Skin of body (tissue), 1 donor: ENCODE measurements at regions not wholly inside any gene's neighbourhood (a gene's known extent, or its start where the extent isn't known, plus 50 kb on each side); places are given as distances from the start of the nearest gene placed in this dataset.

ENCODE experiments used
- DNase-seq: peaks from one replicate; lab custom pipeline; 2025; lab: John Stamatoyannopoulos, UW

GRCh38 chr6:98593676-98594075 lies 240.7 kb upstream of the POU3F2 start:
- DNase-seq: no peak

GRCh38 chr6:98601716-98602115 lies 232.7 kb upstream of the POU3F2 start:
- no peak for DNase-seq

DNA sequence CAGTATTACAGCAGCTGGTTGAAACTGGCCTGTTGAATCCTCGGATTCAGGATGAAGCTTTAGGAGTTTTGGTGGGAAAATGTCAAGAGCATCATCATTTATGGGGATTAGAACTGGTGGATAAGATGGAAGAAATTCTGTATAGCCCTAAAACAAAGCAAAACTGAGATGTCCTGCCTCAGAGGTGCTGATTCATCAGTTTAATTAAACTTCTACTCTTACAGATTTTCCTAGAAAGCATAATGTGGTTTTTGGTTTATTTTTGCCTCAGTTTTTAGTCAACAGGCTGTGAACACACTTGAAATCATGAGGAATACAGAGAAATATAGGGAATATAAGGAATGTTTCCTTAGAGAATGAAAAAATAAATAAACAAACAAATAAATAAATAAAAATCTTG lies 228.7 kb upstream of the POU3F2 start:
- DNase-seq: no peak

GRCh38 chr6:98627129-98627775 lies 207.1 kb upstream of the POU3F2 start:
- DNase-seq: no peak

DNA sequence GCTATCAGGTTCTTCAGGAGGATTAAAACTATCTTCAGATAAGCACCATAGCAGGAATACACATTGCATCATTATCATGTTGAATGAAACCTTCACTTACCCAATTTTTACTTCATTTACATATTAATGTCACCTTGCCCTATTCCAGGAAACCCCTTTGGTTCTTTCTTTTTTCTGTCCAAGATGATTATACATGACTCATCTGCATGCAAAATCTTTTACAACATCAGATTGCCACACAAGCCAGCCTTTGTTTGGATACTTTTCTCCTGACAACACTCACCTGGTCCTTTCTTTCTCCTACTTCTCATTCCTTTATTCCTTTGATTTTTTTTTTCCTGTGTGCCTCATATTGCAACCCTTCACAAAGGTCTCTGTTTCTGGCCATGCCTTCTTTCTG lies 200.5 kb upstream of the POU3F2 start:
- no peak for DNase-seq

DNA sequence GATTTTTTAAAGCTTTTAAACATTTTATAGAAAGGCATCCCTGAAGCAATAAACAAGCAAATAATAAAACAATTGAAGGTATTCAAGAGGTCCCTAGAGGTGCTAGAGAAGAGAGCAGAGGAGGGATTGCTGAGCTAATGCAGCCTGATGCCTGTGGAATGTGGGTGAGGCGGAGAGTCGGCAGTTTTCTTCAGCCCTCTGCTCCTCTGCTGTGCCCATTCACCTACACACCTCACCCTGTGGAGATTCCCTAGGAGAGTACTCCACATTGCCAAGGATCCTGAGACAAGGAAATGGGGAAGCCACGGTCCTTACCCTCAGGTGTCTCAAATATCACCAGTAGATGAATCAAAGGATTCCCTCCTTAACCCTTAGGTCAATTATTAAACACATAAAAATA lies 199.8 kb upstream of the POU3F2 start:
- DNase-seq: no peak

DNA sequence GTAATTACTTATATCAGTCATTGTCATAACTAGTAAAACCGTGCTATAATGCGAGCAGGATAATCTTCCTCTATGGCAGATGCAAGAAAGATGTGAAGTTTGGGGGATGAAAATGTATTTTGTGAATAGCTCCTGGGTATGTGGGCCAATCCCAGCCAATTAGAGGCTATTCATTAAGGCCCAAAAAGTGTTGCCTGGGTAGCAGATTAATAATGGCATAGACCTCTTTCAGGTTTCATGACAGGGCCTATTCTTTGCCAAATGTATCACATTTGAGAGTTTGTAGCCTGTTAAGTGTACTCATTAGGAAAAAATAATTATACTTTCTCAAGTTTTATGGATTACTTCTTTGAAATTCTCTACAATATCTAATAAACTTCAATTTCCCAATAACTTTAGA lies 199.2 kb upstream of the POU3F2 start:
- no peak for DNase-seq

DNA sequence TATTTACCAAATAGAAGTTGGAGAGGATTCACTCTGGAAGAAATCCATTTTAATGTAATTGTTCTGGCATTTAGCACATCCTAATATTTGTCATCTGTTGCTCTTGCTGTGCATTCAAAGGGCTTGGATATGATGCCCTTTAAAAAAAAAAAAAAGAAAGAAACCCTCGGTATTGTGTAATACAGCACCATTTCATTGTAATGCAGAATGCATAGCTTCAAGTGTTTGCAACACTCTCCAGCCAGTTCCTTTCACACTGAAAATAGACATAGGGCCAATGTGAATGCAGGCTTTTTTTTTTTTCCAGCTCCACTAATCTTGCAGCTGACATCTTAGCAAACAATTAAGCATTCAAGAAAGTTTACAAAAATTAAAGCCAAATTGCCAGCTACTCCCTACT lies 197.4 kb upstream of the POU3F2 start:
- peak; percentile 3 for DNase-seq

- no peak for DNase-seq
These were observed 195.2 kb upstream of the POU3F2 start for GRCh38 chr6:98639089-98639635.

GRCh38 chr6:98640366-98640765 lies 194.0 kb upstream of the POU3F2 start:
- DNase-seq: no peak

GRCh38 chr6:98641949-98642719 lies 192.2 kb upstream of the POU3F2 start:
- DNase-seq: no peak

DNA sequence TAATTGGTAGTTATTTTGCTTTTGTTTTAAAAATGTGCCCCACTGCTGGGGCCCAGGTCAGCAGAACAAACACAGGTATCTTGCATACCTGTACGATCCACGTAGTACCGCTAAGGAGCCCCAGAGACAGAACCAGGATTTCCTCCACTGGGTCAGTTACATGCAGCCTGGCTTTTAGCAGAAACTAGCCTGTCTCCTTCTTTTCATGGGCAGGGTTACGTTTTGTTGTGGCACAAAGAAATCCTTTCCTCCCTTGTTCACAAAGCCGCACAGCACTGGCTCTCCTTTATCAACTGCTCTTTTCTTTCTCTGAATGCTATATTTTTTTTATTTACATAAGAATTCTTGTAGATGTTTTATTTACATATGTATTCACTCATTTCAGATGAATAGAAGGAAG lies 190.3 kb upstream of the POU3F2 start:
- DNase-seq: no peak

- DNase-seq: no peak
These were observed 186.0 kb upstream of the POU3F2 start for GRCh38 chr6:98648211-98648914.

- no peak for DNase-seq
These were observed 183.4 kb upstream of the POU3F2 start for GRCh38 chr6:98650941-98651340.

DNA sequence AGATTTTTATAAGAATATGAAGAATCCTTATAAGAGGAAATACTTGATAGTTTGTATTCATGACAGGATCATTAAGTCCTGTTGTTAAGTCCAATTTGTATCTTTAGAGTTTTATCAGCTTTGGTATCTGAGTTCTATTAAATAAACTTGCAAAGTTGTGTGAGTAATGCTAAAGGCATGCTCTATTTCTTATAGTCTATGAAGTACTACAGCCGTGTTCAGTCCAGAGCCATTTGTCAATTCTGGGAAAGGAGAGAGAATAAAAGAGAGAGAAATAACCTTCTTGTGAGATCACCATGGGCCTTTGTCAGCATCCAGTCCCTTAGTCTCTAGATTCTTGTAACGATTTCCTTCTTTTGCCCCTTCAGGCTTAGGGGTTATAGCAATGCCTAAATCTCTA lies 181.2 kb upstream of the POU3F2 start:
- no peak for DNase-seq

DNA sequence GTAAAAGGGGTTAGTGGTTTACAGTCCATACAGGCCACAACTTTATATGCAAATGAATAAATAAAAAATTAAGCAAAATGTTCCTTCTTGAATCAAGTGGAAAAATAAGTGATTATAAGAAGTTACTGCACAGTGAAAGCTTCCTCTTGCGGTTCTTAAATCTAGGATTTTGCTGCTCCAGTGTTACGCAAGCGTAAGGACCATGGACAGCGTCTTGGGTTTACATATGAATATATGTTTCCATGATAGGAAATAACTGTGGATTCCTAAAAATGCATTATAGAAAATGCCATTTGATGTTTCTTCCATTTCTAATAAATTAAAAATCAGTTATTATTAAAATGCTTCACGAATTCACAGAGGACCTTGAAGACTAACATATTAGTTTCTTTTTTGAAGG lies 176.6 kb upstream of the POU3F2 start:
- no peak for DNase-seq

GRCh38 chr6:98669371-98669770 lies 165.0 kb upstream of the POU3F2 start:
- DNase-seq: no peak

DNA sequence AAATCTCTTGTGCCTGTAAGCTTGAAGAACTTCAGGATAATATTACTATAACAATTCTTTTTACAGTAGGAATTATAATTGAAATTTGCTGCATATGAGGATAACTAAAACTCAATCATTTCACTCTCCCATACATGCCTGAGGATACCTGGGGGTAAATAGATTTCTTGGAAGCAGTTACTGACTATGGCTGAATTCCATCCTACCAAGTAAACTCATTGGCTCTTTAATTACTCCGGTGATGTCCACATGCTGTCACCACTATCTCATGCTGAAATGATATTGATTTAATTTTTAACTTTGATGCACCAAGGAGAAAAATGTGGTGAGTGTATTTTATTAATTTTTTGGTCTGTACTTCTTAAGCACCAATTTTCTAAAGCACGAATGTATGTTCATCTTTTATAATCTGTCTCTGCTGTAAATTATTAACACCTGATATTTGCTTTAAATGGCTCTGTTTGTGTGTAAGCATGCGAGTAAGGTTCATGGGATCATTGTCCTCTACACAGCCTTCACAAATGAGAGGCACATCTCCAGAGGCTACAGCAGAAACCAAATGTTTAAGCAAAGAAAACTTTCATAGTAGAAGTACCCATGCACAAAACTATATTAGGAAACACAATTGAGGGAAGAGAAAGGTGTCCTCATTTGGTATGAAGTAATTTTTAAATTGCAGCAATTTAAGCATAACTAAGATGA lies 164.2 kb upstream of the POU3F2 start:
- DNase-seq: no peak

- no peak for DNase-seq
These were observed 161.5 kb upstream of the POU3F2 start for GRCh38 chr6:98672681-98673475.

GRCh38 chr6:98678481-98678880 lies 155.9 kb upstream of the POU3F2 start:
- DNase-seq: no peak
